ENCODE measurements at regions not wholly inside any gene's neighbourhood (a gene's known extent, or its start where the extent isn't known, plus 50 kb on each side); places are given as distances from the start of the nearest gene placed in this dataset.

DNA sequence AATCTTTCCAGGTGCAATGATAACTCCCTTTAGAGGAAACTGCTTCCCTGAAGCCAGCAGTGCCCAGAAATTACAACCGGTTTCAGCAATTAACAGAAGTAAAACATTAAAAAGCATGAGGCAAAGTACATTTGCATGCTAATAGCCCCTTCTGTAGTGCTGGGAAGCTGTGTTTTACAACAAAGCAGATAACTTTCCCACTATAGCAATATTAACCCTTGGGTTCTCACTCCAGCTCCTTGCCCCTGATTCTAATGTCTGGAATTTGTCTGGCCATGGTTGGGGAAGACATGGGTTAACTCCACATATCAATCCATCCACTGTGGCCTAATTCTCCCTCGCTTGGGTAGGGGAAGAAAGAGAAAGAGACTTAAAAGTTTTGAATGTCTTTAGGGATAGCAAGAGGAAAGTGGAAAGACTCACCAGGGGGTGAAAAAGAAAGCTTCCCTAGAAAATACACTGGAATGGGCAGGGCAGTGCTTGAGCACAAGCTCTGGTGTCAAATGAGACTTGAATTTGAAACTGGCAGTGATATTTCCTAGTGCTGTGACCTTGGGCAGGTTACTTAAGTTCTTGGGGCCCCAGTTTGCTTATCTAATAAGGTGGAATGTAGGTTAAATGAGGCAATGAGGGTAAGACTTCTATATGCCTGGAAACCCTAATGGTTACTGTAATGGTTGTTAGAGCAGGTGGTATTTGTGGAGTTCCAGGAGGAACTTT is 102.0 kb downstream of the SOX9 start:
- no peak overlapping the region for H3K4me3 ChIP-seq (replicated peaks in 1 of 3; ENCODE audit: insufficient read depth in 1 of 3, low read depth in 1 of 3, low read length in 3 of 3)
- no peak overlapping the region for H3K4me2 ChIP-seq (ENCODE audit: insufficient read depth, low read length)
- DNase-seq (ENCODE audit: low read depth, low spot score) (no peak), FAIRE-seq (no peak)
- intact Hi-C loops (cut with micrococcal nuclease), result no loop called here
- H3K4me1 ChIP-seq (ENCODE audit: control insufficient read depth, extremely low read depth, insufficient read depth, low read length), result no peaks in the 10 kb centered on the region
- ChIA-PET CTCF (no interaction called here), POLR2A (no interaction called here)
- H3K36me3 ChIP-seq (ENCODE audit: control insufficient read depth in 2 of 2, extremely low read depth in 1 of 2, insufficient read depth in 2 of 2, low read length in 2 of 2), result no peaks in the 10 kb centered on the region
- H3K27ac ChIP-seq (ENCODE audit: insufficient read depth, low read depth, low read length), result no peak overlapping the region
- H2AFZ ChIP-seq (ENCODE audit: low read depth, low read length), result no peak overlapping the region
- no peaks in the 10 kb centered on the region for H3K9me3 ChIP-seq (replicated peaks; ENCODE audit: control insufficient read depth, insufficient read depth, low read length)
- no peak for TF ChIP-seq EZH2 (IDR thresholded peaks at IDR 0.05; ENCODE audit: borderline replicate concordance, low read depth, low read length, severe bottlenecking)
- no peak for TF ChIP-seq JUN (IDR thresholded peaks at IDR 0.05; ENCODE audit: borderline replicate concordance, insufficient read depth, insufficient read length, low read depth)
- TF ChIP-seq FOS (IDR thresholded peaks at IDR 0.05; ENCODE audit: borderline replicate concordance, insufficient read depth, low read length), result no peak
- TF ChIP-seq POLR2A (IDR thresholded peaks at IDR 0.05; ENCODE audit: low read depth, low read length), result no peak
- TF ChIP-seq, protein P1, sequence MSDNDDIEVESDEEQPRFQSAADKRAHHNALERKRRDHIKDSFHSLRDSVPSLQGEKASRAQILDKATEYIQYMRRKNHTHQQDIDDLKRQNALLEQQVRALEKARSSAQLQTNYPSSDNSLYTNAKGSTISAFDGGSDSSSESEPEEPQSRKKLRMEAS (IDR thresholded peaks at IDR 0.05; ENCODE audit: insufficient read depth, insufficient read length), result no peak
- TF ChIP-seq MYC (IDR thresholded peaks at IDR 0.05; ENCODE audit: low read depth, low read length), result no peak
- TF ChIP-seq POLR2AphosphoS5 (IDR thresholded peaks at IDR 0.05; ENCODE audit: insufficient read depth, low read depth, low read length), result no peak
- TF ChIP-seq GATA2 (IDR thresholded peaks at IDR 0.05; ENCODE audit: insufficient read depth, insufficient read length, low read depth, low read length), result no peak
- TF ChIP-seq, protein P2, sequence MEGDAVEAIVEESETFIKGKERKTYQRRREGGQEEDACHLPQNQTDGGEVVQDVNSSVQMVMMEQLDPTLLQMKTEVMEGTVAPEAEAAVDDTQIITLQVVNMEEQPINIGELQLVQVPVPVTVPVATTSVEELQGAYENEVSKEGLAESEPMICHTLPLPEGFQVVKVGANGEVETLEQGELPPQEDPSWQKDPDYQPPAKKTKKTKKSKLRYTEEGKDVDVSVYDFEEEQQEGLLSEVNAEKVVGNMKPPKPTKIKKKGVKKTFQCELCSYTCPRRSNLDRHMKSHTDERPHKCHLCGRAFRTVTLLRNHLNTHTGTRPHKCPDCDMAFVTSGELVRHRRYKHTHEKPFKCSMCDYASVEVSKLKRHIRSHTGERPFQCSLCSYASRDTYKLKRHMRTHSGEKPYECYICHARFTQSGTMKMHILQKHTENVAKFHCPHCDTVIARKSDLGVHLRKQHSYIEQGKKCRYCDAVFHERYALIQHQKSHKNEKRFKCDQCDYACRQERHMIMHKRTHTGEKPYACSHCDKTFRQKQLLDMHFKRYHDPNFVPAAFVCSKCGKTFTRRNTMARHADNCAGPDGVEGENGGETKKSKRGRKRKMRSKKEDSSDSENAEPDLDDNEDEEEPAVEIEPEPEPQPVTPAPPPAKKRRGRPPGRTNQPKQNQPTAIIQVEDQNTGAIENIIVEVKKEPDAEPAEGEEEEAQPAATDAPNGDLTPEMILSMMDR (IDR thresholded peaks at IDR 0.05; ENCODE audit: extremely low read depth in 1 of 2, insufficient read depth in 1 of 2, low read depth in 1 of 2, low read length in 2 of 2), result no peak
- no peaks in the 10 kb centered on the region for H4K20me1 ChIP-seq (replicated peaks; ENCODE audit: control insufficient read depth, extremely low read depth, insufficient read depth, low read length)
- no peaks in the 10 kb centered on the region for H3K9me1 ChIP-seq (replicated peaks; ENCODE audit: control insufficient read depth, extremely low read depth, insufficient read depth, low read length)
- no peak overlapping the region for H3K9ac ChIP-seq (replicated peaks; ENCODE audit: extremely low read depth, insufficient read depth, low read length)
- H3K27me3 ChIP-seq (ENCODE audit: control insufficient read depth in 2 of 2, insufficient read depth in 2 of 2, low read length in 2 of 2), result no peaks in the 10 kb centered on the region
- dilution Hi-C loops (cut with MboI; ENCODE audit: extremely low pct_ligation_motif_present, low sequenced_read_pairs), result no loop called here
- no TSS peak for BruUV-seq (replicated peaks)
- no peaks in the 10 kb centered on the region for H3K79me2 ChIP-seq (ENCODE audit: control insufficient read depth, insufficient read depth, low read length)
